Subcutaneous abdominal adipose tissue (tissue), 5 donors: ENCODE measurements at regions not wholly inside any gene's neighbourhood (a gene's known extent, or its start where the extent isn't known, plus 50 kb on each side); places are given as distances from the start of the nearest gene placed in this dataset.

Source experiments
- H3K27ac ChIP-seq: one replicate; pipeline ENCODE4 v1.7.0; 2013; ENCODE audit warnings: low read depth, mild to moderate bottlenecking, inconsistent platforms, low read length, moderate library complexity
- H3K27me3 ChIP-seq, 5 donors: one replicate each; pipeline ENCODE4 v1.7.0; 2013; ENCODE audit warnings: low read length in 5 of 5, inconsistent platforms in 1 of 5; ENCODE audit not compliant: control insufficient read depth in 5 of 5, insufficient read depth in 4 of 5
- H3K36me3 ChIP-seq, 5 donors: one replicate each; pipeline ENCODE4 v1.7.0; 2013; ENCODE audit warnings: low read length in 5 of 5; ENCODE audit not compliant: control insufficient read depth in 5 of 5, insufficient read depth in 5 of 5
- H3K4me1 ChIP-seq, 5 donors: one replicate each; pipeline ENCODE4 v1.7.0; 2013; ENCODE audit warnings: low read length in 5 of 5, mild to moderate bottlenecking in 3 of 5, moderate library complexity in 1 of 5; ENCODE audit not compliant: control insufficient read depth in 5 of 5, insufficient read depth in 5 of 5
- H3K4me3 ChIP-seq, 5 donors: one replicate each; pipeline ENCODE4 v1.7.0; 2013; ENCODE audit warnings: low read length in 5 of 5, low read depth in 1 of 5
- H3K9ac ChIP-seq, 5 donors: one replicate each; pipeline ENCODE4 v1.7.0; 2013; ENCODE audit warnings: low read length in 5 of 5, mild to moderate bottlenecking in 4 of 5, moderate library complexity in 3 of 5
- H3K9me3 ChIP-seq, 5 donors: one replicate each; pipeline ENCODE4 v1.7.0; 2013; ENCODE audit warnings: low read length in 5 of 5; ENCODE audit not compliant: control insufficient read depth in 5 of 5
- donor health status: healthy.
- donor health status: healthy.
- donor health status: healthy.
- donor health status: healthy.
- donor health status: healthy.

- no peaks in the 10 kb centered on the region for H3K36me3 ChIP-seq
- H3K4me3 ChIP-seq, result no peak overlapping the region
- no peak overlapping the region for H3K27ac ChIP-seq
- H3K4me1 ChIP-seq, result peaks cover 0 to 9% (median 3%) of the 10 kb centered on the region in 5 donors
- H3K9me3 ChIP-seq, result no peaks in the 10 kb centered on the region
- no peak overlapping the region for H3K9ac ChIP-seq
- H3K27me3 ChIP-seq, result no peaks in the 10 kb centered on the region
Measured at GRCh38 chr16:80298676-80299075, 242.1 kb upstream of the DYNLRB2 start.

- Histone ChIP-seq H3K27ac (no peak overlapping the region), H3K36me3 (no peaks in the 10 kb centered on the region), H3K4me1 (peaks cover 0 to 7% (median 2%) of the 10 kb centered on the region in 5 donors), H3K9ac (no peak overlapping the region), H3K27me3 (no peaks in the 10 kb centered on the region), H3K9me3 (no peaks in the 10 kb centered on the region), H3K4me3 (no peak overlapping the region)
Measured at GRCh38 chr16:80296034-80296433, 244.8 kb upstream of the DYNLRB2 start.

- H3K27ac ChIP-seq, result no peak overlapping the region
- H3K4me1 ChIP-seq, result no peaks in the 10 kb centered on the region
- no peak overlapping the region for H3K4me3 ChIP-seq
- no peak overlapping the region for H3K9ac ChIP-seq
- no peaks in the 10 kb centered on the region for H3K36me3 ChIP-seq
- no peaks in the 10 kb centered on the region for H3K9me3 ChIP-seq
- no peaks in the 10 kb centered on the region for H3K27me3 ChIP-seq
Measured at GRCh38 chr16:80294172-80294571, 246.6 kb upstream of the DYNLRB2 start.

- Histone ChIP-seq H3K9ac (no peak overlapping the region), H3K27ac (no peak overlapping the region), H3K9me3 (no peaks in the 10 kb centered on the region), H3K4me1 (no peaks in the 10 kb centered on the region), H3K4me3 (no peak overlapping the region), H3K36me3 (no peaks in the 10 kb centered on the region), H3K27me3 (no peaks in the 10 kb centered on the region)
Measured at GRCh38 chr16:80288616-80289015, 252.2 kb upstream of the DYNLRB2 start.

GRCh38 chr16:80287674-80288073 is 253.1 kb upstream of the DYNLRB2 start:
- no peaks in the 10 kb centered on the region for H3K4me1 ChIP-seq

GRCh38 chr16:80285104-80285503 is 255.7 kb upstream of the DYNLRB2 start:
- H3K27ac ChIP-seq, result no peak overlapping the region
- no peaks in the 10 kb centered on the region for H3K4me1 ChIP-seq
- H3K36me3 ChIP-seq, result no peaks in the 10 kb centered on the region
- H3K9ac ChIP-seq, result no peak overlapping the region
- H3K9me3 ChIP-seq, result no peaks in the 10 kb centered on the region
- no peaks in the 10 kb centered on the region for H3K27me3 ChIP-seq
- no peak overlapping the region for H3K4me3 ChIP-seq

More at GRCh38 chr16:80287674-80288073, 253.1 kb upstream of the DYNLRB2 start:
- Histone ChIP-seq H3K27ac (no peak overlapping the region), H3K9ac (no peak overlapping the region), H3K4me3 (no peak overlapping the region), H3K27me3 (no peaks in the 10 kb centered on the region), H3K36me3 (no peaks in the 10 kb centered on the region), H3K9me3 (no peaks in the 10 kb centered on the region)

GRCh38 chr16:80283466-80284392 is 257.1 kb upstream of the DYNLRB2 start:
- Histone ChIP-seq H3K4me1 (no peaks in the 10 kb centered on the region), H3K4me3 (no peak overlapping the region), H3K27ac (no peak overlapping the region), H3K27me3 (no peaks in the 10 kb centered on the region), H3K9me3 (no peaks in the 10 kb centered on the region), H3K36me3 (no peaks in the 10 kb centered on the region), H3K9ac (no peak overlapping the region)

GRCh38 chr16:80280557-80280956 is 260.2 kb upstream of the DYNLRB2 start:
- H3K27me3 ChIP-seq, result no peaks in the 10 kb centered on the region
- no peaks in the 10 kb centered on the region for H3K9me3 ChIP-seq
- H3K4me3 ChIP-seq, result no peak overlapping the region
- H3K36me3 ChIP-seq, result no peaks in the 10 kb centered on the region
- H3K9ac ChIP-seq, result no peak overlapping the region
- H3K27ac ChIP-seq, result no peak overlapping the region
- H3K4me1 ChIP-seq, result no peaks in the 10 kb centered on the region

- Histone ChIP-seq H3K36me3 (no peaks in the 10 kb centered on the region), H3K27ac (no peak overlapping the region), H3K27me3 (no peaks in the 10 kb centered on the region), H3K4me1 (no peaks in the 10 kb centered on the region), H3K9me3 (no peaks in the 10 kb centered on the region), H3K9ac (no peak overlapping the region), H3K4me3 (no peak overlapping the region)
Measured at GRCh38 chr16:80279656-80280055, 261.1 kb upstream of the DYNLRB2 start.

- no peaks in the 10 kb centered on the region for H3K4me1 ChIP-seq
- no peaks in the 10 kb centered on the region for H3K9me3 ChIP-seq
- no peak overlapping the region for H3K27ac ChIP-seq
- H3K27me3 ChIP-seq, result no peaks in the 10 kb centered on the region
- H3K9ac ChIP-seq, result no peak overlapping the region
- H3K4me3 ChIP-seq, result no peak overlapping the region
- no peaks in the 10 kb centered on the region for H3K36me3 ChIP-seq
Measured at GRCh38 chr16:80277182-80277581, 263.6 kb upstream of the DYNLRB2 start.
